HG03432 (cell line): ENCODE measurements at regions not wholly inside any gene's neighbourhood (a gene's known extent, or its start where the extent isn't known, plus 50 kb on each side); places are given as distances from the start of the nearest gene placed in this dataset.

Experiments used
- ATAC-seq: cut with Tn5 transposase; IDR thresholded peaks from one replicate; pipeline ENCODE4 v1.9.1; 2021; ENCODE audit warnings: mild to moderate bottlenecking, moderate library complexity; ENCODE audit not compliant: unreplicated experiment

GRCh38 chr22:47739291-47740015, 977.0 kb downstream of the TBC1D22A start:
- no peak for ATAC-seq

- no peak for ATAC-seq
Measured at GRCh38 chr22:47738472-47739013, 976.1 kb downstream of the TBC1D22A start.

- ATAC-seq = no peak
Measured at GRCh38 chr22:47736186-47737034, 974.0 kb downstream of the TBC1D22A start.

- ATAC-seq = no peak
Measured at GRCh38 chr22:47734511-47734910, 972.1 kb downstream of the TBC1D22A start.

- no peak for ATAC-seq
Measured at GRCh38 chr22:47727641-47728040, 965.2 kb downstream of the TBC1D22A start.

- ATAC-seq = no peak
Measured at GRCh38 chr22:47724751-47725150, 962.3 kb downstream of the TBC1D22A start.

GRCh38 chr22:47724030-47724429, 961.6 kb downstream of the TBC1D22A start:
- ATAC-seq = no peak

- ATAC-seq = no peak
Measured at GRCh38 chr22:47718337-47718736, 955.9 kb downstream of the TBC1D22A start.

- no peak for ATAC-seq
Measured at GRCh38 chr22:47716890-47717615, 954.6 kb downstream of the TBC1D22A start.

GRCh38 chr22:47715866-47716578, 953.6 kb downstream of the TBC1D22A start:
- no peak for ATAC-seq

GRCh38 chr22:47713941-47714340, 951.5 kb downstream of the TBC1D22A start:
- no peak for ATAC-seq

- ATAC-seq = no peak
Measured at GRCh38 chr22:47710135-47710534, 947.7 kb downstream of the TBC1D22A start.

GRCh38 chr22:47705350-47705749, 942.9 kb downstream of the TBC1D22A start:
- no peak for ATAC-seq

GRCh38 chr22:47698906-47699305, 936.5 kb downstream of the TBC1D22A start:
- ATAC-seq = no peak

GRCh38 chr22:47697861-47698260, 935.4 kb downstream of the TBC1D22A start:
- no peak for ATAC-seq

- no peak for ATAC-seq
Measured at GRCh38 chr22:47696776-47697175, 934.3 kb downstream of the TBC1D22A start.

- no peak for ATAC-seq
Measured at GRCh38 chr22:47695176-47695575, 932.7 kb downstream of the TBC1D22A start.

- ATAC-seq = no peak
Measured at GRCh38 chr22:47694536-47695130, 932.2 kb downstream of the TBC1D22A start.

GRCh38 chr22:47693606-47694005, 931.2 kb downstream of the TBC1D22A start:
- no peak for ATAC-seq

GRCh38 chr22:47692811-47693210, 930.4 kb downstream of the TBC1D22A start:
- ATAC-seq = no peak
